ENCODE measurements at regions not wholly inside any gene's neighbourhood (a gene's known extent, or its start where the extent isn't known, plus 50 kb on each side); places are given as distances from the start of the nearest gene placed in this dataset.
"Not testable (repeated sequence)": the region's sequence is repeated elsewhere in the genome, so short reads cannot be mapped to it uniquely, and the experiment has no call there.

- not testable (repeated sequence) for TF ChIP-seq CTCF, POLR2A (IDR thresholded peaks at IDR 0.05)
Measured at GRCh38 chr2:18963739-18964256, 374.4 kb upstream of the NT5C1B start.

All from esophagus squamous epithelium (tissue), 4 donors.